Smooth muscle cell (in vitro differentiated cells): ENCODE measurements at regions not wholly inside any gene's neighbourhood (a gene's known extent, or its start where the extent isn't known, plus 50 kb on each side); places are given as distances from the start of the nearest gene placed in this dataset.
"Not testable (repeated sequence)": the region's sequence is repeated elsewhere in the genome, so short reads cannot be mapped to it uniquely, and the experiment has no call there.

Experiments
- DNase-seq: peaks from one replicate; lab custom pipeline; 2025; ENCODE audit not compliant: unreplicated experiment; lab: John Stamatoyannopoulos, UW
- H2AFZ ChIP-seq: fragments of 200-600 bp; sonication (generic); 2 replicates; pipeline ENCODE4 v1.6.0; 2016; ENCODE audit warnings: antibody characterized with exemption, low read depth, mild to moderate bottlenecking
- H3F3A ChIP-seq: fragments of 200-600 bp; sonication (generic); 2 replicates; pipeline ENCODE4 v1.6.0; 2017; ENCODE audit warnings: antibody characterized with exemption, low read depth
- H3K27ac ChIP-seq: fragments of 200-600 bp; sonication (generic); 2 replicates; pipeline ENCODE4 v1.5.1; 2016; ENCODE audit warnings: low read depth, mild to moderate bottlenecking
- H3K27me3 ChIP-seq: fragments of 200-600 bp; sonication (generic); 2 replicates; pipeline ENCODE4 v1.6.1; 2016; ENCODE audit warnings: low read depth, mild to moderate bottlenecking
- H3K36me3 ChIP-seq: fragments of 200-600 bp; sonication (generic); 2 replicates; pipeline ENCODE4 v1.5.1; 2016; ENCODE audit warnings: low read depth
- H3K4me1 ChIP-seq: fragments of 200-600 bp; sonication (generic); 2 replicates; pipeline ENCODE4 v1.5.1; 2016; ENCODE audit warnings: low read depth
- H3K4me2 ChIP-seq: fragments of 200-600 bp; sonication (generic); 2 replicates; pipeline ENCODE4 v1.6.0; 2016; ENCODE audit warnings: mild to moderate bottlenecking
- H3K4me3 ChIP-seq: fragments of 200-600 bp; sonication (generic); 2 replicates; pipeline ENCODE4 v1.5.1; 2016; ENCODE audit warnings: mild to moderate bottlenecking
- H3K79me2 ChIP-seq: fragments of 200-600 bp; sonication (generic); 2 replicates; pipeline ENCODE4 v1.6.0; 2016; ENCODE audit warnings: low read depth, mild to moderate bottlenecking
- H3K9ac ChIP-seq: fragments of 200-600 bp; sonication (generic); 2 replicates; pipeline ENCODE4 v1.6.0; 2016; ENCODE audit warnings: low read depth
- H3K9me3 ChIP-seq: fragments of 200-600 bp; sonication (generic); replicated peaks from 2 replicates; pipeline ENCODE4 v1.5.1; 2016; ENCODE audit warnings: low read depth
- H4K20me1 ChIP-seq: fragments of 200-600 bp; sonication (generic); 2 replicates; pipeline ENCODE4 v1.6.0; 2016; ENCODE audit warnings: low read depth
- WGBS: methylation state at CpG from one replicate; pipeline ENCODE4 v1.1.7; 2016; ENCODE audit warnings: low lambda C conversion rate; 5-methylcytosine and 5-hydroxymethylcytosine counted together
- TF ChIP-seq, protein P1 (sequence below): fragments of 200-600 bp; sonication (generic); IDR thresholded peaks from 2 replicates; pipeline ENCODE4 v1.5.1; 2017; ENCODE audit warnings: borderline replicate concordance, mild to moderate bottlenecking, antibody characterized with exemption; ENCODE audit not compliant: insufficient read depth, poor library complexity, severe bottlenecking

DNA sequence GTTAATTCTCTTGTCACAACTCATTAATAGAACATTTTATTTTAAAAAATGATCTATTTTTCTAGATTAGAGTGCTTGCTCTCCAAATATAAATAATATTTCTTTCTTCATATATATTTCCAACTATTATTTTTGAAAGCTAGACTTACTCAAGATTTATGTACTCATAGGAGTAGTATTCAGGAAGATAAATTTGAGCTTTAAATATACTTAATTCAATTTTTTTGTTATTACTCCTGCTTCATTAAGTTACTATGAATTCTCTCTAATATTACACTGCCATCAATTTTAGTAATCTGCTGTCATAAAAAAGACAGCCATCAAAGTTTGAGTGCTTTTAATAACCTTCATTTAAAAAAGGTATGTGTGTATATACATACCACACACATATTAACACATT is 161.9 kb upstream of the PCDH9 start:
- Histone ChIP-seq H4K20me1 (no peaks in the 10 kb centered on the region), H3K27ac (no peak overlapping the region), H3K79me2 (no peaks in the 10 kb centered on the region), H3K36me3 (no peaks in the 10 kb centered on the region), H3K9ac (no peak overlapping the region), H3K4me1 (no peaks in the 10 kb centered on the region), H3K4me3 (no peak overlapping the region), H3F3A (no peaks in the 10 kb centered on the region), H3K9me3 (no peaks in the 10 kb centered on the region), H2AFZ (no peak overlapping the region), H3K27me3 (no peaks in the 10 kb centered on the region), H3K4me2 (no peak overlapping the region)
- TF ChIP-seq, protein P1, sequence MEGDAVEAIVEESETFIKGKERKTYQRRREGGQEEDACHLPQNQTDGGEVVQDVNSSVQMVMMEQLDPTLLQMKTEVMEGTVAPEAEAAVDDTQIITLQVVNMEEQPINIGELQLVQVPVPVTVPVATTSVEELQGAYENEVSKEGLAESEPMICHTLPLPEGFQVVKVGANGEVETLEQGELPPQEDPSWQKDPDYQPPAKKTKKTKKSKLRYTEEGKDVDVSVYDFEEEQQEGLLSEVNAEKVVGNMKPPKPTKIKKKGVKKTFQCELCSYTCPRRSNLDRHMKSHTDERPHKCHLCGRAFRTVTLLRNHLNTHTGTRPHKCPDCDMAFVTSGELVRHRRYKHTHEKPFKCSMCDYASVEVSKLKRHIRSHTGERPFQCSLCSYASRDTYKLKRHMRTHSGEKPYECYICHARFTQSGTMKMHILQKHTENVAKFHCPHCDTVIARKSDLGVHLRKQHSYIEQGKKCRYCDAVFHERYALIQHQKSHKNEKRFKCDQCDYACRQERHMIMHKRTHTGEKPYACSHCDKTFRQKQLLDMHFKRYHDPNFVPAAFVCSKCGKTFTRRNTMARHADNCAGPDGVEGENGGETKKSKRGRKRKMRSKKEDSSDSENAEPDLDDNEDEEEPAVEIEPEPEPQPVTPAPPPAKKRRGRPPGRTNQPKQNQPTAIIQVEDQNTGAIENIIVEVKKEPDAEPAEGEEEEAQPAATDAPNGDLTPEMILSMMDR = no peak
- no peak for DNase-seq

DNA sequence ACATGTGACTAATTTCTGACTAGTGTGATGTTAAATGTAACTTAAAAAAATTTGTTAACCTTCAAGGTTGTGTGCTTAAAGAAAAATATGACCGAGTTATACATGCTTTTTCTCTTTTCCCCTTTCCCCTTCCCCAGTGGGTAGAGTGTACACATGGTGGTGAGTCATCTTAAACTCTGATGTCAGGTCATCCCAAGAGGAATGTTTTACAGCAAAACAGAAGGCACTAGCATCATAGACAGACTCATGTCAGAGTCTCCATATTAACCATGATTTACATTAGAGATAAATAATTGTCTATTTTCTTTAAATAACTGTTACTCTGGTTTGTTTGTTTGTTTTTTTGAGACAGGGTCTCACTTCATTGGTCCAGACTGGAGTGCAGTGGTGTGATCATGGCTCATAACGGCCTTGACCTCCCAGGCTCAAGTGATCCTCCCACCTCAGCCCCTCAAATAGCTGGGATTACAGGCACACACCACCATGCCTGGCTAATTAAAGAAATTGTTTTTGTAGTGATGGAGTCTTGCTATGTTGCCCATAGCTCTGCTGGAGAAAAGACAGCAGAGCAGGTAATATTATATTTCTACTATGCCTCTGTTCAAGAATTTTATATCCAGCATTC is 160.4 kb upstream of the PCDH9 start:
- TF ChIP-seq, protein P1 = no peak
- WGBS = 76% methylated on average over 2 of the region's 2 CpGs
- Histone ChIP-seq H3K27ac (no peak overlapping the region), H3K36me3 (no peaks in the 10 kb centered on the region), H3K79me2 (no peaks in the 10 kb centered on the region), H3K9ac (no peak overlapping the region), H3K27me3 (no peaks in the 10 kb centered on the region), H3K9me3 (no peaks in the 10 kb centered on the region), H3K4me1 (no peaks in the 10 kb centered on the region), H4K20me1 (no peaks in the 10 kb centered on the region), H3K4me2 (no peak overlapping the region), H2AFZ (no peak overlapping the region), H3K4me3 (no peak overlapping the region), H3F3A (no peaks in the 10 kb centered on the region)
- no peak for DNase-seq

DNA sequence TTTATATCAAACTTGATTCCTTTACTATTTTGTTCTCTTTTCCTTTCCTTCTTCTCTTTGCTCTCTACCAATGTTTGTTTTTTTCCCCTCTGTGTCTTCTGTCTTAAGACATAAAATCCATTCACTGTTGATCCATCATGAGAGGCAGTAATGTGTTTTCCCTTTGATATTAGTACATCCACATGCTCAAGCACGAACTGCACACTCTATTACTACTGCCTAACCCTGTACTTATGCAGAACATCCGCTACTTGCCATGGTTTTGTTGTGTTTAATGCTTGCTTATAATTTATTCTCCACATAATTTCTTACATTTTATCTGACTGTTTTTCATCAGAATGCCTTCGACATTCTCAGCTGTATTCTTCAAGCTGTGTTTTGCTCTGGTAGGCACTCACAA is 159.0 kb upstream of the PCDH9 start:
- Histone ChIP-seq H3K4me2 (no peak overlapping the region), H3K9me3 (no peaks in the 10 kb centered on the region), H3F3A (no peaks in the 10 kb centered on the region), H3K27ac (no peak overlapping the region), H3K27me3 (no peaks in the 10 kb centered on the region), H3K79me2 (no peaks in the 10 kb centered on the region), H3K36me3 (no peaks in the 10 kb centered on the region), H4K20me1 (no peaks in the 10 kb centered on the region), H3K4me1 (no peaks in the 10 kb centered on the region), H3K4me3 (no peak overlapping the region), H3K9ac (no peak overlapping the region), H2AFZ (no peak overlapping the region)
- 95% methylated on average over 3 of the region's 3 CpGs for WGBS
- no peak for DNase-seq
- TF ChIP-seq, protein P1 = no peak

DNA sequence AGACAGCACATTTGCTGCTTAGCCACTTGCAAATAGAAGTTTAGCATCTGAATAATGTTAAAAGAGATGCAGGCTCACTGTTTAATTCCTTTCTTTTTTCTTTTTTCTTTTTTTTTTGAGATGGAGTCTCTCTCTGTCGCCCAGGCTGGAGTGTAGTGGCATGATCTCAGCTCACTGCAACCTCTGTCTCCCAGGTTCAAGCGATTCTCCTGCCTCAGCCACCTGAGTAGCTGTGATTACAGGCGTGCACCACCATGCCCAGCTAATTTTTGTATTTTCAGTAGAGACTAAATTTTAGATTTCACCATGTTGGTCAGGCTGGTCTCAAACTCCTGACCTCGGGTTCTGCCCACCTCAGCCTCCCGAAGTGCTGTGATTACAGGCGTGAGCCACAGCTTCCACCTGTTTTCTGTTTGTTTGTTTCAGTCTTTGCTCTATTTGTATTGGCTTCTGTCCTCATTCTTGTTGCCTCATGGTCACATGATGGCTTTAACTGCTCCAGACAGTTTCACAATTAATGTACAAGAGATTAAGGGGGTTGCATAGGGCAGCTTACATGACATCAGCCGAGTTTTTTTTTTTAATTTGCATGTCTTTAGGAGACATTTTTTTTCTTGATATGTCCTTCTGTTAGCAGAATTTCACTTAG is 153.1 kb upstream of the PCDH9 start:
- WGBS = 84% methylated on average over 7 of the region's 7 CpGs
- H2AFZ ChIP-seq = not testable (repeated sequence)

More for the DNA sequence above, 153.1 kb upstream of the PCDH9 start:
- H3K36me3 ChIP-seq, H3K27ac ChIP-seq, H4K20me1 ChIP-seq, H3K4me1 ChIP-seq, H3F3A ChIP-seq, H3K9me3 ChIP-seq, H3K4me2 ChIP-seq, H3K4me3 ChIP-seq, H3K27me3 ChIP-seq, DNase-seq, H3K79me2 ChIP-seq, H3K9ac ChIP-seq: not testable (repeated sequence)
